Thyroid gland (tissue), 4 donors: ENCODE measurements at regions not wholly inside any gene's neighbourhood (a gene's known extent, or its start where the extent isn't known, plus 50 kb on each side); places are given as distances from the start of the nearest gene placed in this dataset.

ENCODE experiments used
- DNase-seq, 2 donors: peaks; one replicate each; pipeline ENCODE4 v3.0.0-alpha.2; 2019
- H3K27ac ChIP-seq, 3 donors: fragments of 200-600 bp; sonication (generic); 1 replicate in 2 of 3; 2 replicates in 1 of 3; pipeline ENCODE4 v1.5.1; 2016 to 2019; ENCODE audit warnings: mild to moderate bottlenecking in 1 of 3, moderate library complexity in 1 of 3
- H3K27me3 ChIP-seq: fragments of 200-600 bp; sonication (generic); one replicate; pipeline ENCODE4 v1.5.1; 2019
- H3K36me3 ChIP-seq, 2 donors: fragments of 200-600 bp; sonication (generic); one replicate each; pipeline ENCODE4 v1.5.1; 2016 to 2019
- H3K4me1 ChIP-seq, 2 donors: fragments of 200-600 bp; sonication (generic); one replicate each; pipeline ENCODE4 v1.5.1; 2017 to 2019
- H3K4me3 ChIP-seq, 3 donors: fragments of 200-600 bp; sonication (generic); replicated peaks in 1 of 3; 1 replicate in 2 of 3; 2 replicates in 1 of 3; pipeline ENCODE4 v1.5.1; 2016; ENCODE audit warnings: mild to moderate bottlenecking in 1 of 3
- H3K9me3 ChIP-seq: fragments of 200-600 bp; sonication (generic); one replicate; pipeline ENCODE4 v1.5.1; 2017
- POLR2A ChIP-seq, 2 donors: fragments of 450-650 bp; IDR thresholded peaks; one replicate each; pipeline ENCODE4 v1.6.1; 2017; ENCODE audit warnings: antibody characterized with exemption in 2 of 2, mild to moderate bottlenecking in 2 of 2, moderate library complexity in 1 of 2
- WGBS, 2 donors: methylation state at CpG; one replicate each; pipeline ENCODE4 v1.1.5; 2017; 5-methylcytosine and 5-hydroxymethylcytosine counted together
- intact Hi-C: fragments of 100-400 bp; cut with DNase I; formaldehyde crosslinking; loops from one replicate; pipeline ENCODE4 v1.15.1; 2023
- TF ChIP-seq, protein P1 (sequence below), 6 experiments: fragments of 200-600 bp in 3 of 6; fragments of 450-650 bp in 3 of 6; sonication (generic) in 3 of 6; IDR thresholded peaks; one replicate each; pipeline ENCODE4 v1.5.1; 2016 to 2019; ENCODE audit warnings: antibody characterized with exemption in 6 of 6, mild to moderate bottlenecking in 2 of 6, inconsistent platforms in 1 of 6, moderate library complexity in 1 of 6

DNA sequence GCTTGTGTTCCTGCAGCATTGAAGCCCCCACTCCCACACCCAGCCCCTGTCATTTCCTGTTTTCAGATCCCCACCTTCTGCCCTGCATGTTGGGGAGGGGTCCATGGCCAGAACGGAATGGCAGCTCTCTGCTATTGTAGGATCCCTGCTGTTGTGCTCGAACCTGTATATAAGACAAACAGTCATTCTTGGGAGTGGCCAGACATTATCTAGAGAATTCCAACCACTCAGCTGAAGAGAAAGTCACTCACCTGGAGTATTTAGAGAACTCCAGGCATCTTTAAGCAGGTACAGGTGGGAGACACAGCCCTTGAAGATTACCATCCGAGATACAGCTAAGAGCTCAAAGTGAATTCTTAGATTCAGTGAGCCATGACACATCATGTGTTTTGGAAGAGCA, 96.1 kb downstream of the C9orf152 start:
- Histone ChIP-seq H3K27ac (peak overlapping the region in 1 of 3 donors; percentile 43), H3K4me3 (no peak overlapping the region), H3K27me3 (no peaks in the 10 kb centered on the region), H3K4me1 (peaks cover 3 to 37% of the 10 kb centered on the region in 2 donors), H3K9me3 (no peaks in the 10 kb centered on the region), H3K36me3 (no peaks in the 10 kb centered on the region)
- WGBS, 2 donors: 18 to 28% methylated on average over 3 of the region's 3 CpGs
- intact Hi-C loops: no loop called here
- no peak for TF ChIP-seq POLR2A (IDR thresholded peaks at IDR 0.05)
- TF ChIP-seq, protein P1, sequence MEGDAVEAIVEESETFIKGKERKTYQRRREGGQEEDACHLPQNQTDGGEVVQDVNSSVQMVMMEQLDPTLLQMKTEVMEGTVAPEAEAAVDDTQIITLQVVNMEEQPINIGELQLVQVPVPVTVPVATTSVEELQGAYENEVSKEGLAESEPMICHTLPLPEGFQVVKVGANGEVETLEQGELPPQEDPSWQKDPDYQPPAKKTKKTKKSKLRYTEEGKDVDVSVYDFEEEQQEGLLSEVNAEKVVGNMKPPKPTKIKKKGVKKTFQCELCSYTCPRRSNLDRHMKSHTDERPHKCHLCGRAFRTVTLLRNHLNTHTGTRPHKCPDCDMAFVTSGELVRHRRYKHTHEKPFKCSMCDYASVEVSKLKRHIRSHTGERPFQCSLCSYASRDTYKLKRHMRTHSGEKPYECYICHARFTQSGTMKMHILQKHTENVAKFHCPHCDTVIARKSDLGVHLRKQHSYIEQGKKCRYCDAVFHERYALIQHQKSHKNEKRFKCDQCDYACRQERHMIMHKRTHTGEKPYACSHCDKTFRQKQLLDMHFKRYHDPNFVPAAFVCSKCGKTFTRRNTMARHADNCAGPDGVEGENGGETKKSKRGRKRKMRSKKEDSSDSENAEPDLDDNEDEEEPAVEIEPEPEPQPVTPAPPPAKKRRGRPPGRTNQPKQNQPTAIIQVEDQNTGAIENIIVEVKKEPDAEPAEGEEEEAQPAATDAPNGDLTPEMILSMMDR (IDR thresholded peaks at IDR 0.05): no peak
- no peak for DNase-seq

DNA sequence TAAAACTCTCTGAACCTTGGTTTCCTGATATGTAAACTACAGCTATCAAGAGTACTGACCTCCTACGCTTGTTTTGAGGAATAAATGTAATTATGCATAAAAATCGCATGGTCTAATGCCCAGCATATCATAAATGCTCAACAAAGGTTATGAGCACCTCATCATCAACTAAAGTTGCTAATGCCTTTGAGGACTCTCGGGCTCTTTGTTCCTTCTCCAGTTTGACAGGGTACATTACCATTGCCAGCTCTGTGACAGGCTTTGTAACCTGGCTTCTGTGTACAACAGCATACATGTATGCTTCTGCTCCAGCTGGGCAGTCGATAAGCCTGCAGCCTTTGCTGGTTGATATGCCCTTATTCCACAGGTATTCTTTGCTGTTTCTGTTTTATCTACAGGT, 95.2 kb downstream of the C9orf152 start:
- Histone ChIP-seq H3K36me3 (no peaks in the 10 kb centered on the region), H3K9me3 (no peaks in the 10 kb centered on the region), H3K27ac (no peak overlapping the region), H3K4me3 (no peak overlapping the region), H3K4me1 (peaks cover 3 to 40% of the 10 kb centered on the region in 2 donors), H3K27me3 (no peaks in the 10 kb centered on the region)
- DNase-seq: no peak
- TF ChIP-seq POLR2A (IDR thresholded peaks at IDR 0.05): no peak
- TF ChIP-seq, protein P1 (IDR thresholded peaks at IDR 0.05): no peak
- WGBS, 2 donors: 93 to 97% methylated on average over 4 of the region's 4 CpGs
- intact Hi-C loops: no loop called here

DNA sequence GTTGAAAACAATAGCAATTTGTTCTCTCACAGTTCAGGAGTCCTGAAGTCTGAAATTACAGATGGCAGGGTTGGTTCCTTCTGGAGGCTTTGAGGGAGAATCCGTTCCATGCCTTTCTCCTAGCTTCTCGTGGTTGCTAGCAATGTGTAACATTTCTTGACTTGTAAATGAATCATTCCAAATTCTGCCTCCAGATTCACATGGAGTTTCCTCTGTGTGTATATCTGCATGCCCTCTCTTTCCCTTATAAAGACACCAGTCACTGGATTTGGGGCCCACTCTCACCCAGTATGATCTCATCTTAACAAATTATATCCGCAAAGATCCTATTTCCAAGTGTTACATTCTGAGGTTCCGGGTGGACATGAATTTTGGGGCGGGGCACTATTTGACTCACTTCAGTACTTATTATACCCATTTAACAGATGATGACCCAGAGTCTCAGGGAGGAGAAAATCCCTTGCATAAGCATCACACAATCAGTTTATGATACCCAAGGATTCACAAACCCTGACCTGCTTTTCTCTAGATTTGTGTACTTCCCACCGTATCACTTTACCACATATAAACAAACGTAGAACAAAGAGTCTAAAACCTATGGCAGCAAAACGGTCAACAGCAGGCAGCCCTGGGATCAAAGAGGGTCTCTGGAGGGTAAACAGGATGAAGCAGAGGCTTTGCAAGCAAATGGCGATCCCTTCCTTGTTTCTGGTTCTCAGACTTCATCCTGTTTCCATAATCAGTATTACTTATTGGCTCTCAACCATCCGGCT, 93.7 kb downstream of the C9orf152 start:
- Histone ChIP-seq H3K4me1 (peaks cover 3 to 40% of the 10 kb centered on the region in 2 donors), H3K36me3 (no peaks in the 10 kb centered on the region), H3K4me3 (no peak overlapping the region), H3K27ac (no peak overlapping the region), H3K9me3 (no peaks in the 10 kb centered on the region), H3K27me3 (no peaks in the 10 kb centered on the region)
- intact Hi-C loops: no loop called here
- DNase-seq: no peak
- no peak for TF ChIP-seq POLR2A (IDR thresholded peaks at IDR 0.05)
- TF ChIP-seq, protein P1 (IDR thresholded peaks at IDR 0.05): no peak
- 78 to 81% methylated on average over 10 of the region's 10 CpGs for WGBS, 2 donors

DNA sequence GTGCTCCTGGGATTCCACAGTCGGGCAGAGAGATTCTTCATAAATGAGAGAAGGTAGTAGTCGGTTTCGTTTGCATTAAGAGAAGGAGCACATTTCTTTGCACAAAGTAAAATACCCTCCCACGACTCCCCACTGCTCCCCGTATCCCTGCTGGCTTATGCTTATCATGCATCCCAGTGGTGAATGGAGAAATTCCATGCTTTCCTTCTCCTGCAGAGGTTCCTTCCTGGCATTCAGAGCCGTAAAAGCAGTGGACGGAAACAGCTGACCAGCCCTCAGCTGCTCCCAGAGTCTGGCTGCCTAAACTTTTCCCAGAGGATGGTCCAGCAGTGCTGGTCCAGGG, 93.1 kb downstream of the C9orf152 start:
- TF ChIP-seq, protein P1 (IDR thresholded peaks at IDR 0.05): no peak
- TF ChIP-seq POLR2A (IDR thresholded peaks at IDR 0.05): no peak

DNA sequence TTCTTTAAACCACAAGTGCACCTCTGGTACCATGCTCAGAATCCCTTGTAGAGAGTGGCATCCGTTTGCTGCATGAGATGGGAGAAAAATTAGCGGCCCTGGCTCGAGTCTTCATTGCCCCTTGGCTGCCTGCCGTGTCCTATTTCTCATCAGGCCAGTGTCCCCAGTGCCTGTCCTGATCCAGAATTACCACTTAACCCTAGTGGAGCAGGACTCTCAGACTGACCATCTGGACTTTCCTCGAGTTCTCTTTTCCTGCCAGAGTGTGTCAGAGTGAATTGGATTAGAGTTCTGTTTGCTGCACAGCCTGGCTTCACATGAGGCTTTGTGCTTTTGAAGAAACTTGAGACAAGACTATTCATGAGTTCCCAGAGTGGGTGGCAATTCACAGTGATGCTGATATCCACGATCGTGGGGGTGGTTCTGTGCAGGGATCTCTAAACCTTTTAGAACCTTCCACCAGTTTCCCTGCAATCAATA, 92.6 kb downstream of the C9orf152 start:
- no peaks in the 10 kb centered on the region for H3K9me3 ChIP-seq
- no peak overlapping the region for H3K4me3 ChIP-seq

More for the DNA sequence above, 93.1 kb downstream of the C9orf152 start:
- Histone ChIP-seq H3K4me1 (peaks cover 3 to 37% of the 10 kb centered on the region in 2 donors), H3K9me3 (no peaks in the 10 kb centered on the region), H3K27ac (peak overlapping the region in 1 of 3 donors; percentile 63), H3K36me3 (no peaks in the 10 kb centered on the region), H3K4me3 (no peak overlapping the region), H3K27me3 (no peaks in the 10 kb centered on the region)
- intact Hi-C loops: no loop called here
- WGBS, 2 donors: 75 to 87% methylated on average over 7 of the region's 7 CpGs
- DNase-seq: no peak

More for the DNA sequence above, 92.6 kb downstream of the C9orf152 start:
- Histone ChIP-seq H3K27me3 (no peaks in the 10 kb centered on the region), H3K4me1 (peaks cover 3 to 37% of the 10 kb centered on the region in 2 donors), H3K36me3 (no peaks in the 10 kb centered on the region), H3K27ac (peak overlapping the region in 1 of 3 donors; percentile 63)
- no peak for DNase-seq
- 41 to 64% methylated on average over 6 to 7 of the region's 7 CpGs for WGBS, 2 donors
- intact Hi-C loops: no loop called here
- no peak for TF ChIP-seq POLR2A (IDR thresholded peaks at IDR 0.05)
- TF ChIP-seq, protein P1 (IDR thresholded peaks at IDR 0.05): no peak
